Endothelial cell of umbilical vein (primary cell): ENCODE measurements at regions not wholly inside any gene's neighbourhood (a gene's known extent, or its start where the extent isn't known, plus 50 kb on each side); places are given as distances from the start of the nearest gene placed in this dataset.
"Not testable (repeated sequence)": the region's sequence is repeated elsewhere in the genome, so short reads cannot be mapped to it uniquely, and the experiment has no call there.

Source experiments
- CTCF ChIP-seq, 2 donors: IDR thresholded peaks; 1 replicate in 1 of 2; 2 replicates in 1 of 2; pipeline ENCODE4 v1.5.1; 2011; ENCODE audit warnings: low read length in 2 of 2, mild to moderate bottlenecking in 2 of 2, moderate library complexity in 2 of 2, control low read depth in 1 of 2, inconsistent platforms in 1 of 2, low read depth in 1 of 2; ENCODE audit not compliant: insufficient read depth in 1 of 2; ENCODE audit errors: extremely low read depth in 1 of 2
- EZH2 ChIP-seq: IDR thresholded peaks from 2 replicates; pipeline ENCODE4 v1.6.1; 2012; ENCODE audit warnings: borderline replicate concordance, low read depth, mild to moderate bottlenecking, moderate library complexity, low read length, inconsistent platforms; ENCODE audit not compliant: severe bottlenecking
- FOS ChIP-seq: IDR thresholded peaks from 2 replicates; pipeline ENCODE4 v1.6.1; 2011; ENCODE audit warnings: mild to moderate bottlenecking, low read length, moderate library complexity, borderline replicate concordance; ENCODE audit not compliant: insufficient read depth
- GATA2 ChIP-seq: IDR thresholded peaks from 2 replicates; pipeline ENCODE4 v1.7.0; 2011; ENCODE audit warnings: low read depth, mild to moderate bottlenecking, moderate library complexity, mixed read lengths, low read length; ENCODE audit not compliant: insufficient read length, insufficient read depth
- JUN ChIP-seq: IDR thresholded peaks from 2 replicates; pipeline ENCODE4 v1.6.1; 2011; ENCODE audit warnings: borderline replicate concordance, low read depth; ENCODE audit not compliant: insufficient read length, insufficient read depth
- MAX ChIP-seq: IDR thresholded peaks from 2 replicates; pipeline ENCODE4 v1.6.1; 2011; ENCODE audit not compliant: insufficient read depth, insufficient read length
- POLR2A ChIP-seq: IDR thresholded peaks from 2 replicates; pipeline ENCODE4 v1.6.1; 2012; ENCODE audit warnings: low read depth, mild to moderate bottlenecking, control low read depth, low read length
- POLR2AphosphoS5 ChIP-seq: IDR thresholded peaks from 2 replicates; pipeline ENCODE4 v1.6.1; 2012; ENCODE audit warnings: low read depth, mild to moderate bottlenecking, control low read depth, low read length, moderate library complexity; ENCODE audit not compliant: insufficient read depth

GRCh38 chr2:236356321-236356720, 92.1 kb upstream of the ASB18 start:
- TF ChIP-seq CTCF (IDR thresholded peaks at IDR 0.05; ENCODE audit: extremely low read depth in 1 of 2, insufficient read depth in 1 of 2, low read depth in 1 of 2, low read length in 2 of 2); POLR2A; GATA2; FOS; MAX; POLR2AphosphoS5; EZH2; JUN: not testable (repeated sequence)
